Stimulated activated CD4-positive, alpha-beta T cell treated with anti-CD3 and anti-CD28 coated beads, TNF-alpha, amount 100 ng/mL, for 24 hours (primary cell): ENCODE measurements at regions not wholly inside any gene's neighbourhood (a gene's known extent, or its start where the extent isn't known, plus 50 kb on each side); places are given as distances from the start of the nearest gene placed in this dataset.
"Not testable (repeated sequence)": the region's sequence is repeated elsewhere in the genome, so short reads cannot be mapped to it uniquely, and the experiment has no call there.

Experiments used
- DNase-seq, 3 experiments: peaks; one replicate each; pipeline ENCODE4 v3.0.0-alpha.2; 2020; ENCODE audit warnings: low read depth in 3 of 3

DNA sequence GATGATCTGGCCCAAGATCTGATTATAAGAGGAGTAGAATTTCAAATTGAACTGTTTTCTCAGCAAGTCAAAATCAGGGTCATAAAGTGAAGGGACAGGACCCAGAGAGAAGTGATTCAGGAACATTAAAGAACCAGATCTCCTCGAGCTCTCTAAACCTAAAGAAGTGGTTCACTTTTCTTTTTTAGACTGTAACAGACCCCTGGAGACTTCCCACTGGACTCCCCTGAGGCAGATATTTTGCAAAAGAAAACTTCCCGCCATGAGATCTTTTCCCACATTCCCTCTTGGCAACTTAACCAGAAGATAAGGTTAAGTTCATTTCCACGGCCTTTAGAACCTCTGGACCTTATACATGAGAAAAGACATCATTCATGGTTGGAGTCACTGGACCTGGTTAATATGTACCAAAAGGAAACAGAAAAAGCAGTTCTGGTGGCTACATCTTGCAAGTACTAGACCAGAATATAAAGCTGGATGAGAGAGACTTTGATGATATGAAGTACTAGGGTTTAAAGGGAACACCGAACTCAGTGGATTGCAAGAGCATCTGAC is 1061.4 kb downstream of the MRPL39 start:
- DNase-seq, result no peak

DNA sequence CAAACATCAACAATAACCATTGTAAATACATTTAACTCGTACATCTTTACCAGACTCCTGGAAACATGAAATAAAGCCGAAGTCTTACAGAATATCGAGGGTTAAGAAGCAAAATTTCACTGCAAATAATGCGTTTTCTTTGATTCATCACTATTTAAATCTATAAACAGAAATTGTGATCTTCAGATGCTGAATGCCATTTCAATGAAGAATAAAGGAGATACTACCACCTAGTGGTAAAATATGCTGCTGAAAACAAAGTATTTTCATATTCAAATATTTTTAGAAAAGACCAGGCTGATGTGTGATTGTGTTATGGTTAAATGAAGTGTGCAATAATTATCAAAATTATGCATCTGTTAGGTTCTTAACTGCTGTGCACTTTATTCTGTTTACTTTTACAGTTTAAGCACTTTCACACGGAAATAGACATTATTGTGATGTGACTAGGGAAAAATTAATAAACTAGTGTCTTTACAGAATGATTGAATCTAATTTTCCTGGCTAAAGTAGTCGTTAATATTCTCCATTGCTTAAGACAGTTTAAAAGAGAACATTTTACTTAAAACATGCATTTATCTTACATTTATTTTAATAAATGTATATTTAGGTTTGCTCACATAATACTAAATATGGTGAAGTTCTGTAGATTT is 1093.1 kb downstream of the MRPL39 start:
- DNase-seq, result no peak

DNA sequence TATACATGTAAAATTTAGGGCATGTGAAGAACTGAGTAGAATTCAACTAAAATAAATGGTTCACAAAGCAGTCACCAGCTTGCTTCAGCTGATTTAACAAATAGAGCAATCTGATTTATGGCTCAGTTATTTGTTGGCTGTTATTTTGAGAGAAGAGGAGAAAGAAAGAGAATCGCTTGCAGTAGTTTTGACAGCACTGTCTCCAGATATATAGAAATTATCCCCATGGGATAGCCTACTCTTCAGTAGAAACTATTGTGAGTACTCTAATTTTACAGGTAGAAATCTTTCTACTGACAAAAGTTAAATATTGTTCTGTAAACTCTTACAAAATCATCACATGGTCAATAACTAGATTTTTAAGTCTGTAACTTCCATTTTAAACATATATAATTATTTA is 1098.2 kb downstream of the MRPL39 start:
- DNase-seq, result no peak

DNA sequence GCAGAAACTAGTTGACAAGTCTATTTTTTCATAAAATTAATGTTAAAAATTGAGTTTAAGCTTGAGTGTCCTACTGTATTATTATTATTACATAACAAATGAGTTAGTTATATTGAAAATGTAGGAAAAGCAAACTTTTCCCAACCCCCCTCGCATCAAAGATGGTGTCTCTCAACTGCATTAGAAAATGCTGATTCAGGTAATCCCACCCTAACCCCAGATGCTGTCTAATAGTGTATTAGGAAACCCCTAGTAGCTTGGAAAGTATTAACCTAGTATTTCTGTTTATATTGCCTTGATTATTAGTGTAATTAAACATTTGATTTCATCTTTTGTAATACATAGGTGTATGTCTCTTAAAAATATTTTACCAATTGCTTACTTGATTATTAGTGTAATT is 1120.3 kb downstream of the MRPL39 start:
- no peak for DNase-seq

DNA sequence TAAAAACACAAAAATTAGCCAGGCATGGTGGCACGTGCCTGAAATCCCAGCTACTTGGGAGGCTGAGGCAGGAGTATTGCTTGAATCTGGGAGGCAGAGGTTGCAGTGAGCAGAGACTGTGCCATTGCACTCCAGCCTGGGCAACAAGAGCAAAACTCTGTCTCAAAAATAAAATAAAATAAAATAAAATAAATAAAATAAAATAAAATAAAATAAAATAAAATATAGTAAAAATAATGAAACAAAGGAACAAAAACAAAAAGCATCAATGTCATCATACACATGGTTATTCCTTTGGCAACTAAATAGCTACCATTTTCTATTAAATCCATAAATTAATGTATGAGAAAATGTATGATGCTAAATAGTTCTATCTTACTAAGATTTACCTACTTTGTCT is 1123.9 kb downstream of the MRPL39 start:
- DNase-seq, result not testable (repeated sequence)

DNA sequence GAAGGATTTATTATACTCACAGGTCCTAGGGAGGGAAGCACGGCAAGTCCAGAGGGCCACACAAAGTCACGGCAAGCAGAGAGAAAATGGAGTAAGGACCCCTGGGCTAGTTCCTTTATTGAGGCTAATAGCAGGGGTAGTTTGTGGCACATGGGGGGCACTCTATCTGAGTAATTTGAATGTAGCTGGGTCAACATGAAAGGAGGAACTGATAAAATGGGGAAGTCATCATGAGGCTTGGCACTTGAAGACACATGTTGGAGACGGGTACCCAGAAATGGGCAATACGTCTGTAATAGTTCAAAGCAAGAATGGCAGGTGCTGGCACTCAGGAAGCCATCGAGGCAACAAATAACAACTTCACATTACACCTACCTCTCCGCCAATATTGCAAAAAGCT is 1136.4 kb downstream of the MRPL39 start:
- DNase-seq, result no peak

DNA sequence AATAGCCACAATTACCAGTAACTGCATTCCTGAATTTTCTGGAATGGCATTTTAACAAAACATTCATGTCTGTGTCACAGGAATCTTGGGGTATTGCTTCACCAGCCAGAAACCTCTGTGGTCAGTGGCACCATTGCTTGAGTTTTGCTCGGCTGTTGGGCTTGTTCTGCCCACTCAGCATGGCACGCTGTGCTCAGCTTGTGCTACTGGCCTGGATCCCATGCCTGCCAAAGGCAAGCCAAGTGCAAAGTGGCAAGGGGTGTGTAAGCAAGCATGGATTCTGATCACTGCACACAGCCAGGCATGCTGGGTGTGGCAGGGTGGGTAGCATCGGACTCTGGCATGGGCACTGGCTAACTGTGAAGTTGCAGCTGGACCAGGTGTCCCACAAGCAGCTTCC is 1150.9 kb downstream of the MRPL39 start:
- no peak for DNase-seq

DNA sequence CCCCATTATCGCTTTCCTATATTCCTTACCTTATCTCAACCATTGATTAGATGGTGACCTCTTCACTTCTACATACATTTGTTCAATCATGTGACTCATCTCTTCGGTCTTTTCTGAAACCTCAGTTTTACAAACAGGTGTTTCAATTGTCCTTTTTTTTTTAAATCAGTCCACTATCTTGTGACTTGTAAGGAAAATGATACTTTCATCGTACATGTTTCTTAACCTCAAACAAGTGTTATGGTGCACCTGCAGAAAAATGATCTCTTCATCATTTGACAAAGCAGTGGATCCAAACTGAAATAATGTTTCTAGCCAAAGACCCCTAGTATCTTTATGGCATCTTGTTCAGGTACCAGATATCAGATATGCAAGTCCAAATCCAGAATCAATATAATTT is 1157.2 kb downstream of the MRPL39 start:
- no peak for DNase-seq

DNA sequence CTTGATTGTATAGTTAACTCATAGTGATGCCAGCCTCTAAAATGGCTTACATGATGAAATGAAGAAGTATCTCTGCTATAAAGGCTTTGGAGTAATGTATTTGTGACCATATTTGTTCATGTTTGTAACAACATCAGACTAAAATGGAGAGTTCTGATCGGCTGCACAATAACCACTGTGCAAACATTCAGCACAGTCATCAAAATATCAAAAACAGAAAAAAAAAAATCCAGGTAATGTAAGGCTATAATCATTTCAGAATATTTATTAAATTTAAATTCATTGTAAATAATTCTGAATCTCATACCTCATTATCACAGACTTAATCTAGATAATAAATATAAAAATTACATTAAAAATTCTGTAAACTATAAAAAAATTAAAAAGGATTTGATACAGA is 1161.8 kb downstream of the MRPL39 start:
- DNase-seq, result no peak

DNA sequence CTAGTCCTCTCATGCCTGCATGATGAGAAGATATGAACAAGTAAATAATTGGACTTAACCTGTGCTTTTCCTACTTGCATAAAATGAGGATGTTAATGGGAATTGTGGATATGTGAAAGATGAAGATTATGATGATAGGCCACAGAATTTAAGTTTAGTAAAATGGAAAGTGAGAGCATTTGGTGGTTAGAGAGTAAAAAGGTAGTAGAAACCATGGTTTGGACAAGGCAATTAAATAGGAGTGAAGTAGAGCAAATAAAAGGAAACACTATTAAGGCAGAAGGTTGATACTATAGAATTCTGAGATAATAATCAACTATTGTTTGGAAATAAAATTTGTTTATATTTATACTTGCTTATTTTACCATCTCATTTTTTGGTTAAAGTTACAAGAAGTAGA is 1162.5 kb downstream of the MRPL39 start:
- DNase-seq, result no peak

DNA sequence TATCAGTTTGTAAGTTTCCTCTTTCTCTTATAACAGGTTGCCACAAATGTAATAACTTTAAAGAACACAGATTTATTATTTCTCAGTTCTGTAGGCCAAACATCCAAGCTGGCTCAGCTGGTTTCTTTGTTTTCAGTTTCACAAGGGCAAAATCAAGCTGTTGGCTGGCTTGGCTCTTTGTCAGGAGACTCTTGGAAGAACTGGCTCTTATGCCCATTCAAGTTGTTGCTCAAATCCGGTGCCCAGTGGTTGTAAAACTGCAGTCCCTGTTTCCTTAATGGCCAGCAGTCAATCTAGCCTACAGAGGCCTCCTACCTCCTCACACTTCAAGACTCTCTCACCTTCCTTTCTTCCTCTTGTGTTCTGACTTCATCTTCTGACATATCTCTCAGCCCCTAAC is 1171.0 kb downstream of the MRPL39 start:
- no peak for DNase-seq

DNA sequence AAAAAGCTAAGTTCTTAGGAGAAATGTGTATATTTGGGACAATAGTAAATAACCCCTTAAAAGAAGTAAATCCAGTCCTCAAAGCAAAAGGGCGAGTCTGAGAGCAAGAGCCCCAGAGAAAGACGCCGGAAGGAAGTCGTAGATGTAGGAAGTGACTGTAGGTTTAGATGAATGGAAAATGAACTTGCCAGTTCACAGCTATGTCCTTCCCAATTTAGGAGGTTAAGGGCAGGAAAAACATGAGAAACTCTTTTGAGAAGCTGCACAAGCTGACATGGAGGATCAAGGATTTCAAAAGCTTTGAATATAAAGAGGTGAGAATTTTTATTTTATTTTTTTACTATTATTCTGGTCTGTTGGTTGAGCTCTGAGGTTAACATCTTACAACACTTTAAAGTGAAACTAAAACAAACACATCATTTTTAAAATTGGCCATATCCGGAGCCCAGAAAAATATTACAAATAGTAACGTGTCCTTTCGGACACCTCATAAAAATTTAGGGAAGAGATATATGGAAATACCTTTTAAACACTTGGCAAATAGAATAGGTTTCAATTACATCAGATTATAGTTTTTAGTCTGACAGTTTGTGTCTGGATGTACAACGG is 1178.6 kb downstream of the MRPL39 start:
- DNase-seq, result peak in 1 of 3 experiments; percentile 1

DNA sequence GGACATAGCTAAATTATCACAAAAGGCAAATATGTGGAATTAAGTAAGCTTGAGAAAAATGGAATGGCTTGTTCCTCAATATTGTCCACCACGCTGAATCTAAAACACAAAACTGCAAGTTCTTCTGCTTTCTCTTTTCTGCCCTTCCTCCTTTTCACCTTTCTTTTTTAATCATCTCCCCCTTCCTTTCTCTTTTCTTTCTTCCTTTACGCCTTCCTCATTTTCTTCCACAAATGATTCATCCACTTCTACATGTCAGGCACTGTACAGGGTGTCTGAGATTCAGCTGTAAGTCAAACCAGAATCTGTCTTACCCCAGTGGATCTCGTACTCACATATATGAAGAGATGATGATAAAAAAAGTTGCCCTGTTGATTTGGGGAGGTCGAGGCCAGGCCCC is 1182.5 kb downstream of the MRPL39 start:
- no peak for DNase-seq

DNA sequence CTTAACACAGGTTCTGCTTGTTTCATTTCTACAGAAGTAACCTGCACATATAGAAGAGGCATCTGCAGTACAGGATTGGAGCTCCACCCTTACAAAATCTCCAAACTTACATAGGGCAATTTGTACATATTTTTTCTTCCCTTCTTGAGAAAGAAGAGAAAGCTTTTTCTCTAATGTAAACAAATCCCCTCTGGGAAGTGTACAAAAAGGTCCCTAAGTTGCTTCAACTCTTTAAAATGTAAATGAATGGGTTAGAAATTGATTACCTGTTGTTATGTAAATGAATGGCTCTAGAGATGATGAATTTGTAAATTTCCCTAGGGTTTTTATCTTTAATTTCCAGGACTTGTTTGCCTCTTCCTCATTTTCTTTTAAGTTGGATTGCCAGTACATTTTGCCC is 1183.7 kb downstream of the MRPL39 start:
- DNase-seq, result no peak

DNA sequence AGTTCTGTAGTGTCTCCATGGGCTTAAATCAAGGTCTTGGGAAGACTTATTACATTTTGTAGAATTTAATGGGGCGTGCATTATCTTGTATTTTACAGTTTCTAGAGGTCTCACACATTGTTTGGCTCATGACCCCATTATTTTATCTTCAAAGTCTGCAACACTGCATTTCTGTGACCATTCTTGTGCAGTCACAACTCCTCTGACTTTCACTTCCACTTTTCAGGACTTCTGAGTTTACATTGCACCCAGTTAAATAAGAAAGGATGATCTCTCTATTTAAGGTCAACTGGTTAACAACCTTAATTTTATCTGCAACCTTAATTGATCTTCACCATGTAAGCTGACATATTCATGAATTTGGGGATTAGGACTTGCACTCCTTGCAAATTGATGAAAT is 1186.6 kb downstream of the MRPL39 start:
- DNase-seq, result no peak

DNA sequence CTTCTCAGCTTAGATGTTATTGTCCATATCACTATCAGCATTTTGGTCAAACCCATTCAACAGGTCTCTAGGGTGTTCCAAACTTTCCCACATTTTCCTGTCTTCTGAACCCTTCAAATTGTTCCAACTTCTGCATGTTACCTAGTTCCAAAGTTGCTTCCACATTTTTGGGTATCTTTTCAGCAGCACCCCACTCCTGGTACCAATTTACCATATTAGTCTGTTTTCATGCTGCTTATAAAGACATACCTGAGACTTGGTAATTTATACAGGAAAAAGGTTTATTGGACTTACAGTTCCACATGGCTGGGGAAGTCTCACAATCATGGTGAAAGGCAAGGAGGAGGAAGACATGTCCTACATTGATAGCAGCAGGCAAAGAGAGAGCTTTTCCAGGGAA is 1187.6 kb downstream of the MRPL39 start:
- not testable (repeated sequence) for DNase-seq

DNA sequence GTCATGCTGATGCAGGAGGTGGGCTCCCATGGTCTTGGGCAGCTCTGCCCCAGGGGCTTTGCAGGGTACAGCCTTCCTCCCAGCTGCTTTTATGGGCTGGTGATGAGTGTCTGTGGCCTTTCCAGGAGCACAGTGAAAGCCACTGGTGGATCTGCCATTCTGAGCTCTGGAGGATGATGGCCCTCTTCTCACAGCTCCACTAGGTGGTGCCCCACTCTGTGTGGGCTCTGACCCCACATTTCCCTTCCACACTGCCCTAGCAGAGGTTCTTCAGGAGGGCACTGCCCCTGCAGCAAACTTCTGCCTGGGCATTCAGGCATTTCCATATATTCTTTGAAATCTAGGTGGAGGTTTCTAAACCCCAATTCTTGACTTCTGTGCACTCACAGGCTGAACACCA is 1188.6 kb downstream of the MRPL39 start:
- no peak for DNase-seq

DNA sequence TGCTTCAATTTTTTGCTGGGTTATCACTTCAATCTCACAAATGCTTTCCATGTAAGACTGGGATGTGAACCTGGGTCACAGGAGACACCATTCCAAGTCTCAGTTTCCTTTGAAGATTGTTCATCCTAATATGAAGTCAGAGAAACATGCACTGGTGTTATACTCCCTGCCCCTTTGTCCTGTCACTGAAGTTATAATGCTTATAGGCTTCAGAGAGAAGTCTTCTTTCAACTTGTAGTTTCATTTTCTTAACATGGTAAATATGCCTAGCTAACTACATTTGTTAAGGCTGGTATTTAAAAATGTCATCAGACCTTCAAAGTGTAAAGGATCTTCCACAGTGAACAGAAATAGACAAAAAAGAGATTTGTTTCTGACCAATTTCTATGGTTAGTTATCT is 1195.9 kb downstream of the MRPL39 start:
- DNase-seq, result no peak

DNA sequence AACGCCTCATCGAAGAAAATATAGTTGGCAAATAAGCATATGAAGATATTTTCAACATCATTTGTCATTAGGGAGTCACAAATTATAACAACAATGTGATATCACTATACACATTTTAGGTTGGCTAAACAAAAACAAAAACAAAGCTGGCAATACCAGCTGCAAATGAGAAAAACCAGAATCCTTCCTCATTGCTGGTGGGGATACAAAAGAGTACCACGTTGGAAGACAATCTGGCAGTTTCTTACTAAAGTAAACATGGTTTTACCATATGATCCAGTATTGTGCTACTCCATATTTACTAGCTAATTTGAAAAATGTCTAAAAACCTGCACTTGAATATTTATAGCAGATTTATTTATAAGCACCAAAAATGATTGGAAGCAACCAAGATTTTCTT is 1204.1 kb downstream of the MRPL39 start:
- DNase-seq, result no peak

DNA sequence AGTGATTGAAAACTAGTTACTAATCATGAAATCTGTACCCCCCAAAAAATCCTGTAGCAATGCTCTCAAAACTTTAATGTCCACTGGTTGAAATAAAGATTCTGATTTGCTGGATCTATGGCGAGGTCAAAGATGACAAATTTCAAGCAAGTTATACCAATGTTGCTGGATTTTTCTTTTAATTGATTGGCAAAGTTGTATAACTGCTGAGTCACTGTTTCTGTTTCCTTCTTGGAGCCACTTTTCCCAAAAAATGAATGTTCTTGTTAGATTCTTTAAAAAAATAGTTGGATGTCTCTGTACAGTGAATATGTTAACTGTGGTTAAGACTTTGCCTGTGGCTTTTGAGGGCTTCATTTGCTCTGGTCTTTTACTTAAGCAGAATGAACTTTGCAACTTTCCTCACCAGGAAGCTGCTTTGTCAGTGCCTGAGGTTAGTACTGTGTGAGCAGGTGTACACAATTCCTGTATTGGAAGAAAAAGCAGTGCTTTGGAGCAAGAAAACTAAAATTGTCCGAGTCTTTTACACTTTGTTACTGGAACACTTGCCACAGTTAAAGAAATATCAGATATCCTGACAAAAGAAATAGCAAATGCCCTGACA is 1211.9 kb downstream of the MRPL39 start:
- DNase-seq, result no peak

DNA sequence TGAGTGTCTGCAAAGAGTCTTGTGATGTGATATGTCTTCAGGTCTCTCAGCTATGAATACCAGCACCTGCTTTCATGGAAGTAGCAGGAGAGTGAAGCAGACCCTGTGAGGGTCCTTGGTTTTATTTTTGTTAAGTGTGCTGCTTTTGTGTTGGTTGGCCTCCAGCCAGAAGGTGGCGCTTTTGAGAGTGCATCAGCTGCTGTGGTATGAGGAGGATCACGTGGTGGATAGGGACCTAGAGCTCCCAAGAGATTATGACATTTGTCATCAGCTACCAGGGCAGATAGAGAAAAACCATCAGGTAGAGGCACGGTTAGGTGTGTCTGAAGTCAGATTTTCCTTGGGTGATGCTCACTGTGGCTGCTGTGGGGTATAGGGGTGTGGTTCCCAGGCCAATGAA is 1232.1 kb downstream of the MRPL39 start:
- peak in 1 of 3 experiments; percentile 7 for DNase-seq

DNA sequence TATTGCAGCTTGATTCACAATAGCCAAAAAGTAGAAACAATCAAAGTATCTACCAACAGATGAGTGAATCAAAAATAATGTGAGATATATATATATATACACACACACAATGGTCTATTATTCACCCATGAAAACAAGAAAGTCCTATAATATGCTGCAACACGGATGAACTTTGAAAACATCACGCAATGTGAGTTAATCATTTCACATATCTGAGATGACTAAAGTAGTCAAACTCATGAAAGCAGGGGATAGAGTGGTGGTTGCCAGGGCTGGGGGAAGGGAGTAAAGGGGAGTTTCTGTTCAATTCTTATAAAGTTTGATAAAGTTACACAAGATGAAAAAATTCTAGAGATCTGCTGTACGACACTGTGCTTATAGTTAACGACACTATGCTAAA is 1234.8 kb downstream of the MRPL39 start:
- DNase-seq, result no peak

DNA sequence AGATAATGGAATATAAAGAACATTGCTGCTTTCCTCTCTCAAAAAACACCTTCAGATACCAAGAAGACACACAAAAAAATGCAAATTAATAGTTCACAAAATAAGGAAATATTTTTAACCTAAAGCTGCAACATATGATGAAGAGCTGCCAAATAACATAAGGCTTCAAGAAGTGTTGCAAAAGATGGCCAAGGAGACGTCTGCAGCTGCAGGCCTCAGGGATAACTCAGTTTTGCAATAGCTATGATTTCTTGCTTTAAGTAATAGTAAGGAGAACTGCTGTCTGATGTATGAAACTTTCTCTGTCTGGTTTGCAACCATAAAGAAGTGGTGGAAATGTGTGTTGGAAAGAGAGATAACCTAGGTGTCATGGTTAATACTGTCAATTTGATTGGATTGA is 1237.5 kb downstream of the MRPL39 start:
- no peak for DNase-seq
